ENCODE measurements at regions not wholly inside any gene's neighbourhood (a gene's known extent, or its start where the extent isn't known, plus 50 kb on each side); places are given as distances from the start of the nearest gene placed in this dataset.

DNA sequence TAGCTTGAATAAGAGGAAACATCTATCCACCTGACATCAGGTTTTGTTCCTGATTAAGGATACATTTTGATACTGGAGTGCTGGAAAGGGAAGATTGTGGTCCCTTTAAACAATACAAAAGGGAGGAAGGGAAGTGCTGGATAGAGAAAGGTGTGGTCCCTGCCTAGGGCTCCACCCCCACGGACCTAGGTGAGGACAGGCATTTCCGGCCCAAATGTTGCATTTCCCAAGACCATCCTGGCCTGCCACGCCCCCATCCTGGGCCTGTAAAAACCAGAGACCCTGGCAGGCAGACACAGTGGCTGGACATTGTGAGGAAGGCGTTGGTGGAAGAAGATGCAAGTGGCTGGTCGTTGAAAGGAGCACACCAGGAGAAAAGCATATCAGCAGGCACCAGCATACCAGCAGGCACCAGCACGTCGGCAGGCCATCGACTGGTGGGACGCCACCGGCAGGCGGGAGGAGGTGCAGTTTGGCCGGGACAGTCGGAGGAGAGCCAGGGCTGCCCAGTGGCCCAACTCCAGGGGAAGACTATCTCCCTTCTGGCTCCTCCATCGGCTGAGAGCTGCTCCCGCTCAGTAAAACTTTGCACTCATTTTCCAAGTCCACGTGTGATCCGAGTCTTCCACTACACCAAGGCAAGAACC lies 53.2 kb upstream of the AMN1 start:
- no peak for DNase-seq (ENCODE audit: low spot score)

DNA sequence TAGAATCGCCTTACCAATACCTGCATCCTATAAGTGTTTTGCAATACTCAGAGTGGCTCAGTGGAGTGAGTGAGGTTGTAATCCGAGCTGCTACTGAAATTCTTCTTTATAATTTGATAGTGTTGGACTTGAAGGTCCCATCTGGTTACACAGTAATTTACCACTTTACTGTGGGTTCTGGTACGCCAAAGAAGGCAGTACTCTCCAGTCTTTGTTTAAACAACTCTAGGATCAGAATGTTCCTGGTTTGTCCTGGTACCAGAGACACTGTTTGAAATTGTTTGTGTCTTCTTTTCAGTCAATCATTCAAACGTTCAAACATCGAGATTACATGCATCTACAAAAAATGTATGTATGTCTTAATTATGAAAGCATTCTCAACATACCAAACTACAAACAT lies 51.3 kb upstream of the AMN1 start:
- no peak for DNase-seq (ENCODE audit: low spot score)

DNA sequence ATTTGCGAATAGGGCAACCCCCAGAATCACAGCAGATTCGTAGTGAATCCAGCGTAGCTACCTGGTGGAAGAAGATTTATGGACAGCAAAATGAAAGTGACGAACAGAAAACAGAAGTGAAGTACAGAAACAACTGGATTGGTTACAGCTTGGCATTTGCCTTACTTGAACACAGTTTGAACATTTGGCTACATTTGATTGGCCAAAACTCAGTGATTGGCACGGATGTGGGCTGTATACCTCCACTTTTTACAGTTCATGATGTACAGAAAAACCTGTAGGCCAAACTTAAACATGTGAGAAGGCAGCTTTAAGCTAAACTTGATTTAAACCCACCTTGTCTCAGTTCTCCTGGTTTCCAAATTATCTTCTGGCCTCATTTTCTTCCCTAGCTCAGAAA lies 49.9 kb upstream of the AMN1 start:
- no peak for DNase-seq (ENCODE audit: low spot score)

All from GM03348 (cell line).